Smooth muscle cell (in vitro differentiated cells): ENCODE measurements at regions not wholly inside any gene's neighbourhood (a gene's known extent, or its start where the extent isn't known, plus 50 kb on each side); places are given as distances from the start of the nearest gene placed in this dataset.
"Not testable (repeated sequence)": the region's sequence is repeated elsewhere in the genome, so short reads cannot be mapped to it uniquely, and the experiment has no call there.

Experiments used
- DNase-seq: peaks from one replicate; lab custom pipeline; 2025; ENCODE audit not compliant: unreplicated experiment; lab: John Stamatoyannopoulos, UW
- H2AFZ ChIP-seq: fragments of 200-600 bp; sonication (generic); 2 replicates; pipeline ENCODE4 v1.6.0; 2016; ENCODE audit warnings: antibody characterized with exemption, low read depth, mild to moderate bottlenecking
- H3F3A ChIP-seq: fragments of 200-600 bp; sonication (generic); 2 replicates; pipeline ENCODE4 v1.6.0; 2017; ENCODE audit warnings: antibody characterized with exemption, low read depth
- H3K27ac ChIP-seq: fragments of 200-600 bp; sonication (generic); 2 replicates; pipeline ENCODE4 v1.5.1; 2016; ENCODE audit warnings: low read depth, mild to moderate bottlenecking
- H3K27me3 ChIP-seq: fragments of 200-600 bp; sonication (generic); 2 replicates; pipeline ENCODE4 v1.6.1; 2016; ENCODE audit warnings: low read depth, mild to moderate bottlenecking
- H3K36me3 ChIP-seq: fragments of 200-600 bp; sonication (generic); 2 replicates; pipeline ENCODE4 v1.5.1; 2016; ENCODE audit warnings: low read depth
- H3K4me1 ChIP-seq: fragments of 200-600 bp; sonication (generic); 2 replicates; pipeline ENCODE4 v1.5.1; 2016; ENCODE audit warnings: low read depth
- H3K4me2 ChIP-seq: fragments of 200-600 bp; sonication (generic); 2 replicates; pipeline ENCODE4 v1.6.0; 2016; ENCODE audit warnings: mild to moderate bottlenecking
- H3K4me3 ChIP-seq: fragments of 200-600 bp; sonication (generic); 2 replicates; pipeline ENCODE4 v1.5.1; 2016; ENCODE audit warnings: mild to moderate bottlenecking
- H3K79me2 ChIP-seq: fragments of 200-600 bp; sonication (generic); 2 replicates; pipeline ENCODE4 v1.6.0; 2016; ENCODE audit warnings: low read depth, mild to moderate bottlenecking
- H3K9ac ChIP-seq: fragments of 200-600 bp; sonication (generic); 2 replicates; pipeline ENCODE4 v1.6.0; 2016; ENCODE audit warnings: low read depth
- H3K9me3 ChIP-seq: fragments of 200-600 bp; sonication (generic); replicated peaks from 2 replicates; pipeline ENCODE4 v1.5.1; 2016; ENCODE audit warnings: low read depth
- H4K20me1 ChIP-seq: fragments of 200-600 bp; sonication (generic); 2 replicates; pipeline ENCODE4 v1.6.0; 2016; ENCODE audit warnings: low read depth
- WGBS: methylation state at CpG from one replicate; pipeline ENCODE4 v1.1.7; 2016; ENCODE audit warnings: low lambda C conversion rate; 5-methylcytosine and 5-hydroxymethylcytosine counted together
- TF ChIP-seq, protein P1 (sequence below): fragments of 200-600 bp; sonication (generic); IDR thresholded peaks from 2 replicates; pipeline ENCODE4 v1.5.1; 2017; ENCODE audit warnings: borderline replicate concordance, mild to moderate bottlenecking, antibody characterized with exemption; ENCODE audit not compliant: insufficient read depth, poor library complexity, severe bottlenecking

DNA sequence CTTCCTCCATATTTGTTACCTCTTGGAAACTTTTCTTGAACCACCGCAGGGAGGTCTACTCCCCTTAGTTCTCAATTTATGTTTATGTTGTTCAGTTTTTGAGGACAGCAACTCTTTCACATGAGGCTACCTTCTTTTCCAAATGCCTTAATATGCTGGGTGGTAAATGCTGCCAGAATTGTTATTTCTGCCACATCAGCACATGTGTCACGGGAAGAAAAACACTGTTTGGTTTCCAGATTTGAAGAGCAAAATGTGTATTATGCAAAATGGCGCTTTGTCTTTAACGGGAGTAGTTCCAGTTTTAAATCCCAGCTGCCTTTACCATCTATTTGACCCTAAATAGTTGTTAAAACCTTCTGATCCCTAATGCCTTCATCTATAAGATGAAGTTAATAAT, 606.2 kb upstream of the TBL1XR1 start:
- WGBS = 90% methylated on average over 4 of the region's 4 CpGs
- TF ChIP-seq, protein P1, sequence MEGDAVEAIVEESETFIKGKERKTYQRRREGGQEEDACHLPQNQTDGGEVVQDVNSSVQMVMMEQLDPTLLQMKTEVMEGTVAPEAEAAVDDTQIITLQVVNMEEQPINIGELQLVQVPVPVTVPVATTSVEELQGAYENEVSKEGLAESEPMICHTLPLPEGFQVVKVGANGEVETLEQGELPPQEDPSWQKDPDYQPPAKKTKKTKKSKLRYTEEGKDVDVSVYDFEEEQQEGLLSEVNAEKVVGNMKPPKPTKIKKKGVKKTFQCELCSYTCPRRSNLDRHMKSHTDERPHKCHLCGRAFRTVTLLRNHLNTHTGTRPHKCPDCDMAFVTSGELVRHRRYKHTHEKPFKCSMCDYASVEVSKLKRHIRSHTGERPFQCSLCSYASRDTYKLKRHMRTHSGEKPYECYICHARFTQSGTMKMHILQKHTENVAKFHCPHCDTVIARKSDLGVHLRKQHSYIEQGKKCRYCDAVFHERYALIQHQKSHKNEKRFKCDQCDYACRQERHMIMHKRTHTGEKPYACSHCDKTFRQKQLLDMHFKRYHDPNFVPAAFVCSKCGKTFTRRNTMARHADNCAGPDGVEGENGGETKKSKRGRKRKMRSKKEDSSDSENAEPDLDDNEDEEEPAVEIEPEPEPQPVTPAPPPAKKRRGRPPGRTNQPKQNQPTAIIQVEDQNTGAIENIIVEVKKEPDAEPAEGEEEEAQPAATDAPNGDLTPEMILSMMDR = no peak

DNA sequence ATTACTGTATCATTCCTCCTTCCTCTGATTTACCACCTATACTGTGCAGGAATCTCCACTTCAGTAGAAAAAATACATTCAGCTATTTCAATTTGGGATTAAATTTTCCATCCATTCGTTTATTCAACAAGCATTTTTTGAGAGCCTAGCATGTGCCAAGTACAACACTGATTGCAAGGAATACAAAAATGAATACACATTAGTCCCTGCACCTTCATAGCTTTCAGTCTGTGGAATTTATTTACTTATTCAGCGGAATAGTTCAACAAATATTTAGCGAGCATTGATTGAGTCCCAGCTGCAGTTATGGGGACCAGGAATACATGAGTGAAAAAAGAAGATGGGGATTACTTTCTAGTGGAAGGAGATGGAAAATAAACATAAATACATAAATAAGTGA, 606.8 kb upstream of the TBL1XR1 start:
- Histone ChIP-seq H3K4me2 (no peak overlapping the region), H3K27ac (no peak overlapping the region), H3K36me3 (no peaks in the 10 kb centered on the region), H3K27me3 (no peaks in the 10 kb centered on the region), H4K20me1 (no peaks in the 10 kb centered on the region), H3K79me2 (no peaks in the 10 kb centered on the region), H2AFZ (no peak overlapping the region), H3F3A (peaks cover 5% of the 10 kb centered on the region), H3K4me3 (no peak overlapping the region), H3K4me1 (peaks cover 7% of the 10 kb centered on the region), H3K9ac (no peak overlapping the region), H3K9me3 (no peaks in the 10 kb centered on the region)
- 96% methylated on average over 3 of the region's 3 CpGs for WGBS
- TF ChIP-seq, protein P1 = no peak
- no peak for DNase-seq

More for the DNA sequence above, 606.2 kb upstream of the TBL1XR1 start:
- Histone ChIP-seq H2AFZ (no peak overlapping the region), H3K36me3 (no peaks in the 10 kb centered on the region), H3K27me3 (no peaks in the 10 kb centered on the region), H3K4me2 (no peak overlapping the region), H3K27ac (no peak overlapping the region), H4K20me1 (no peaks in the 10 kb centered on the region), H3K4me3 (no peak overlapping the region), H3K9me3 (no peaks in the 10 kb centered on the region), H3K9ac (no peak overlapping the region), H3K79me2 (no peaks in the 10 kb centered on the region), H3K4me1 (peaks cover 7% of the 10 kb centered on the region), H3F3A (peaks cover 5% of the 10 kb centered on the region)
- DNase-seq = no peak

DNA sequence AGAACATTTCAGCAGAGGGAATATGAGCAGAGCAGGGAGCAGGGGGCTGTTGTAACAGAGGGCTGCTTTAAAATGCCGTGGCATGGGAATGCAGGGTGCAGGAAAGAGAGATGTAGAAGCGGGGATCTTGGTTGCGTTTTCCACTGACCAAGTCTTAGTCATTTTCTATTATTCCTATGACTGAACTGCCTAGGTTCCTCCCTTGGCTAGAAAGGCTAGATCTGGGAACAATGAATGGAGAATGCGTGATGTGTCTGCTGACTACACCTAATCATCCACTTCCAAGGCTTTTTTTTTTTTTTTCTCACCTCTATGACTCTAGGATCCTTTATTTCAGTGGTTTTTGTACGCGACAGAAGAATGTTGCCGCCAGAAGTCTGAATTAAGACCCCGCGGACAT, 607.4 kb upstream of the TBL1XR1 start:
- Histone ChIP-seq H3K4me2 (no peak overlapping the region), H3K27ac (no peak overlapping the region), H4K20me1 (no peaks in the 10 kb centered on the region), H3K36me3 (no peaks in the 10 kb centered on the region), H2AFZ (no peak overlapping the region), H3K4me3 (no peak overlapping the region), H3K9me3 (no peaks in the 10 kb centered on the region), H3K9ac (no peak overlapping the region), H3K27me3 (no peaks in the 10 kb centered on the region), H3K79me2 (no peaks in the 10 kb centered on the region), H3K4me1 (peaks cover 5% of the 10 kb centered on the region), H3F3A (peaks cover 4% of the 10 kb centered on the region)
- TF ChIP-seq, protein P1 = no peak
- 95% methylated on average over 9 of the region's 9 CpGs for WGBS
- no peak for DNase-seq

DNA sequence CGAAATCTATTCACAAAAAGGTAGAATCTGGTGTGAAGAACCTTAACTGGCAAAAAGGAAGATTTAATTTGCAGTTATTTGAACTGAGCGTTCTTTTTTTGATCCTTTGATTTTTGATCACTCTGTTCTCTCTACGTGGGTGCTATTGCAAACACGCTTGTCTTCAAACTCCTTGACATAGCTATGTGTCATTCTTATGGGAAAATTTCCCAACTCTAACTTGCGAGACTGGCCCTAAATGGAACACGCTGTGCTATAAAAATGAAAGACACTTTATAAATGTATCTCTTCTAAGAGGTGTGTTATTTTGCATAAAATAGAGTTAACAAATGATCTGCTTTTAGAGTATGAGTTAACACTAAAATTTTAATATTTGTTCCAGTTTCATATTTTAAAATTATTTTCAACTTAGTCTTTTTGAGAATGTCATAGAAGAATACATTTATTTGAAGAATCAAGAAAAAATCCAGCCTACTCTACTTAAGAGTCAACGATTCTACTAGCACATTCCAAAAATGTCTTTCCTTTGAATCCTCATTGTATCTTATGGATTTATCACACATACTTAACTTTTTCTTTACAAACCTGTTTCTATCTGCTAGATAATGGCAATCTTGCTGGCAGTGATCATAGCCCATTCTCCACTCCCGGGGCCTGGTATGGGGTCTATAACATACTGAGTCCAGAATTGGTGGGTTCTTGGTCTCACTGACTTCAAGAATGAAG, 610.0 kb upstream of the TBL1XR1 start:
- no peak overlapping the region for H3K4me2 ChIP-seq
- H3F3A ChIP-seq = no peaks in the 10 kb centered on the region
- no peaks in the 10 kb centered on the region for H4K20me1 ChIP-seq
- no peaks in the 10 kb centered on the region for H3K27me3 ChIP-seq
- H3K4me3 ChIP-seq = no peak overlapping the region
- H3K36me3 ChIP-seq = no peaks in the 10 kb centered on the region
- TF ChIP-seq, protein P1 = no peak
- no peaks in the 10 kb centered on the region for H3K9me3 ChIP-seq
- 63% methylated on average over 8 of the region's 8 CpGs for WGBS
- H3K9ac ChIP-seq = no peak overlapping the region
- no peak overlapping the region for H3K27ac ChIP-seq
- no peaks in the 10 kb centered on the region for H3K79me2 ChIP-seq
- DNase-seq = no peak
- no peak overlapping the region for H2AFZ ChIP-seq
- H3K4me1 ChIP-seq = peaks cover 4% of the 10 kb centered on the region

DNA sequence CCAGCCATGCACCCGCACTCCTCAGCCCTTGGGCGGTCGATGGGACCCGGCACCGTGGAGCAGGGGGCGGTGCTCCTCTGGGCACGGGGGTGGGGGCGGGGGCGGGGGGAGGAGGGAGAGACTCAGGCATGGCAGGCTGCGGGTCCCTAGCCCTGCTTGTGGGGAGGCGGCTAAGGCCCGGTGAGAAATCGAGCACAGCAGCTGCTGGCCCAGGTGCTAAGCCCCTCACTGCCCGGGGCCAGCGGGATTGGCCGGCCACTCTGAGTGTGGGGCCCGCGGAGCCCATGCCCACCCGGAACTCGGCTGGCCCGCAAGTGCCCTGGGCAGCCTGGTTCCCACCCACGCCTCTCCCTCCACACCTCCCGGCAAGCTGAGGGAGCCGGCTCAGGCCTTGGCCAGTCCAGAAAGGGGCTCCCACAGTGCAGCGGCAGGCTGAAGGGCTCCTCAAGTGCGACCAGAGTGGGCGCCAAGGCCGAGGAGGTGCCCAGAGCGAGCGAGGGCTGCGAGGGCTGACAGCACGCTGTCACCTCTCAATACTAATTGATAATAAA, 611.7 kb upstream of the TBL1XR1 start:
- H3K9ac ChIP-seq, H3K27ac ChIP-seq, H2AFZ ChIP-seq, H3F3A ChIP-seq, DNase-seq, H3K4me1 ChIP-seq, H3K9me3 ChIP-seq, H3K27me3 ChIP-seq, H3K4me3 ChIP-seq, H3K36me3 ChIP-seq, H3K4me2 ChIP-seq, H3K79me2 ChIP-seq, H4K20me1 ChIP-seq: not testable (repeated sequence)
- WGBS = 98% methylated on average over 28 of the region's 32 CpGs
